Tibial nerve (tissue), 4 donors: ENCODE measurements at regions not wholly inside any gene's neighbourhood (a gene's known extent, or its start where the extent isn't known, plus 50 kb on each side); places are given as distances from the start of the nearest gene placed in this dataset.

Experiments used
- EP300 ChIP-seq, 2 donors: sonication (generic); formaldehyde crosslinking; IDR thresholded peaks; one replicate each; pipeline ENCODE4 v1.6.1; 2017; ENCODE audit warnings: antibody characterized with exemption in 2 of 2, mild to moderate bottlenecking in 1 of 2
- POLR2A ChIP-seq, 2 donors: fragments of 450-650 bp; IDR thresholded peaks; one replicate each; pipeline ENCODE4 v1.6.1; 2017; ENCODE audit warnings: antibody characterized with exemption in 2 of 2, mild to moderate bottlenecking in 2 of 2, moderate library complexity in 2 of 2
- TF ChIP-seq, protein P1 (sequence below), 5 experiments: fragments of 200-600 bp in 3 of 5; fragments of 450-650 bp in 2 of 5; sonication (generic) in 3 of 5; IDR thresholded peaks; one replicate each; pipeline ENCODE4 v1.5.1; 2016 to 2019; ENCODE audit warnings: antibody characterized with exemption in 5 of 5, mild to moderate bottlenecking in 3 of 5, moderate library complexity in 2 of 5

DNA sequence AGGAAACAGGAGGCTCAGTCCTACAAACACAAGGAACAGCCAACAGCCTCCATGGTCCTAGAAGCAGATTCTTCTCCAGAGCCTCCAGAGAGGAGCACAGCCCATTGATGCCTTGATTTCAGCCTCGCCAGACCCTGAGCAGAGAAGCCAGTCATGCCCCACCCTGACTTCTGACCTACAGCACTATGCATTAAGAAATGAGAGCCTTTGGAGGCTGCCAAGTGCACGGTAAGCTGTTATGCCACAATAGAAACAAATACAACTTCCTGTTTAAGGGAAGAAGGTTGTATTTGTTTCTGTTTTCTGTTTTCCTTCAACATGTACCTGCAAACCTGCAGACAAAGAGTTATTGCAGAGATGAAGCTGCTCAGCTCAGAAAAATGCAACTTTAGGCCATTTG lies 181.3 kb upstream of the AGAP1 start:
- TF ChIP-seq, protein P1, sequence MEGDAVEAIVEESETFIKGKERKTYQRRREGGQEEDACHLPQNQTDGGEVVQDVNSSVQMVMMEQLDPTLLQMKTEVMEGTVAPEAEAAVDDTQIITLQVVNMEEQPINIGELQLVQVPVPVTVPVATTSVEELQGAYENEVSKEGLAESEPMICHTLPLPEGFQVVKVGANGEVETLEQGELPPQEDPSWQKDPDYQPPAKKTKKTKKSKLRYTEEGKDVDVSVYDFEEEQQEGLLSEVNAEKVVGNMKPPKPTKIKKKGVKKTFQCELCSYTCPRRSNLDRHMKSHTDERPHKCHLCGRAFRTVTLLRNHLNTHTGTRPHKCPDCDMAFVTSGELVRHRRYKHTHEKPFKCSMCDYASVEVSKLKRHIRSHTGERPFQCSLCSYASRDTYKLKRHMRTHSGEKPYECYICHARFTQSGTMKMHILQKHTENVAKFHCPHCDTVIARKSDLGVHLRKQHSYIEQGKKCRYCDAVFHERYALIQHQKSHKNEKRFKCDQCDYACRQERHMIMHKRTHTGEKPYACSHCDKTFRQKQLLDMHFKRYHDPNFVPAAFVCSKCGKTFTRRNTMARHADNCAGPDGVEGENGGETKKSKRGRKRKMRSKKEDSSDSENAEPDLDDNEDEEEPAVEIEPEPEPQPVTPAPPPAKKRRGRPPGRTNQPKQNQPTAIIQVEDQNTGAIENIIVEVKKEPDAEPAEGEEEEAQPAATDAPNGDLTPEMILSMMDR (IDR thresholded peaks at IDR 0.05), result no peak
- TF ChIP-seq EP300 (IDR thresholded peaks at IDR 0.05) (no peak), POLR2A (IDR thresholded peaks at IDR 0.05) (no peak)
